Stomach (tissue), 4 donors: ENCODE measurements at regions not wholly inside any gene's neighbourhood (a gene's known extent, or its start where the extent isn't known, plus 50 kb on each side); places are given as distances from the start of the nearest gene placed in this dataset.

Experiments used
- CTCF ChIP-seq, 7 experiments: fragments of 450-650 bp in 4 of 7; fragments of 200-600 bp in 3 of 7; sonication (generic) in 3 of 7; IDR thresholded peaks; one replicate each; pipeline ENCODE4 v1.5.1; 2016 to 2019; ENCODE audit warnings: antibody characterized with exemption in 7 of 7, control low read depth in 2 of 7, mild to moderate bottlenecking in 1 of 7
- POLR2A ChIP-seq, 4 donors: fragments of 450-650 bp; IDR thresholded peaks; one replicate each; pipeline ENCODE4 v1.6.1; 2016; ENCODE audit warnings: antibody characterized with exemption in 4 of 4, control low read depth in 2 of 4, mild to moderate bottlenecking in 1 of 4, moderate library complexity in 1 of 4
- POLR2AphosphoS5 ChIP-seq, 3 donors: sonication (generic); formaldehyde crosslinking; IDR thresholded peaks; one replicate each; pipeline ENCODE4 v1.6.1; 2016; ENCODE audit warnings: antibody characterized with exemption in 3 of 3

GRCh38 chr4:13171292-13172057 is 312.7 kb downstream of the RAB28 start:
- TF ChIP-seq CTCF (IDR thresholded peaks at IDR 0.05) (no peak), POLR2A (IDR thresholded peaks at IDR 0.05) (no peak), POLR2AphosphoS5 (IDR thresholded peaks at IDR 0.05) (no peak)
